OCI-LY1 (cell line): ENCODE measurements at regions not wholly inside any gene's neighbourhood (a gene's known extent, or its start where the extent isn't known, plus 50 kb on each side); places are given as distances from the start of the nearest gene placed in this dataset.

ENCODE experiments used
- H2AFZ ChIP-seq: fragments of 200-600 bp; sonication (generic), shearing (Covaris generic); 2 replicates; pipeline ENCODE4 v1.6.0; 2014; ENCODE audit warnings: antibody characterized with exemption, mild to moderate bottlenecking, low read length
- H3F3A ChIP-seq: fragments of 200-600 bp; sonication (generic), shearing (Covaris generic); 2 replicates; pipeline ENCODE4 v1.6.0; 2014; ENCODE audit warnings: mild to moderate bottlenecking, antibody characterized with exemption, low read length, moderate library complexity; ENCODE audit not compliant: insufficient read depth
- H3K27ac ChIP-seq: fragments of 200-600 bp; sonication (generic); 2 replicates; pipeline ENCODE4 v1.5.1; 2014; ENCODE audit warnings: low read length, mixed run types, mild to moderate bottlenecking, low read depth; ENCODE audit not compliant: poor library complexity, severe bottlenecking
- H3K27me3 ChIP-seq: fragments of 200-600 bp; sonication (generic); 2 replicates; pipeline ENCODE4 v1.6.0; 2014; ENCODE audit warnings: antibody characterized with exemption, mild to moderate bottlenecking, low read length, moderate library complexity; ENCODE audit not compliant: insufficient read depth
- H3K36me3 ChIP-seq: fragments of 200-600 bp; sonication (generic); 2 replicates; pipeline ENCODE4 v1.6.1; 2014; ENCODE audit warnings: mild to moderate bottlenecking, antibody characterized with exemption, low read length, moderate library complexity, mixed read lengths; ENCODE audit not compliant: insufficient read depth
- H3K4me1 ChIP-seq: fragments of 200-600 bp; sonication (generic); 2 replicates; pipeline ENCODE4 v1.5.1; 2014; ENCODE audit warnings: mild to moderate bottlenecking, low read length, moderate library complexity; ENCODE audit not compliant: insufficient read depth, severe bottlenecking
- H3K4me2 ChIP-seq: fragments of 200-600 bp; sonication (generic), shearing (Covaris generic); 2 replicates; pipeline ENCODE4 v1.6.1; 2014; ENCODE audit warnings: low read length
- H3K4me3 ChIP-seq: fragments of 200-600 bp; sonication (generic); 2 replicates; pipeline ENCODE4 v1.5.1; 2014; ENCODE audit warnings: low read length, low read depth, mild to moderate bottlenecking, mixed read lengths; ENCODE audit not compliant: poor library complexity, severe bottlenecking
- H3K79me2 ChIP-seq: fragments of 200-600 bp; shearing (Covaris generic); 2 replicates; pipeline ENCODE4 v1.6.1; 2016; ENCODE audit warnings: mixed run types, low read length, mixed read lengths; ENCODE audit not compliant: insufficient read depth
- H3K9ac ChIP-seq: fragments of 200-600 bp; sonication (generic), shearing (Covaris generic); 2 replicates; pipeline ENCODE4 v1.6.1; 2014; ENCODE audit warnings: mild to moderate bottlenecking, low read length, mixed read lengths
- H3K9me2 ChIP-seq: fragments of 200-600 bp; sonication (generic), shearing (Covaris generic); 2 replicates; pipeline ENCODE4 v1.6.1; 2014; ENCODE audit warnings: low read depth, mild to moderate bottlenecking, low read length, mixed read lengths
- H3K9me3 ChIP-seq: fragments of 200-600 bp; shearing (Covaris generic); 2 replicates; pipeline ENCODE4 v1.6.1; 2014; ENCODE audit warnings: low read length, mixed read lengths
- H4K20me1 ChIP-seq: fragments of 200-600 bp; sonication (generic), shearing (Covaris generic); 2 replicates; pipeline ENCODE4 v1.6.0; 2016; ENCODE audit warnings: mild to moderate bottlenecking, low read length; ENCODE audit not compliant: insufficient read depth
- EZH2 ChIP-seq: fragments of 200-600 bp; sonication (generic), shearing (Covaris generic); IDR thresholded peaks from 2 replicates; pipeline ENCODE4 v1.8.0; 2017; ENCODE audit warnings: borderline replicate concordance, mixed run types, mild to moderate bottlenecking, antibody characterized with exemption, low read length, moderate library complexity, mixed read lengths
- TF ChIP-seq, protein P1 (sequence below): fragments of 200-600 bp; sonication (generic), shearing (Covaris generic); IDR thresholded peaks from 2 replicates; pipeline ENCODE4 v1.5.1; 2017; ENCODE audit warnings: mild to moderate bottlenecking, antibody characterized with exemption, low read length, moderate library complexity, mixed read lengths

DNA sequence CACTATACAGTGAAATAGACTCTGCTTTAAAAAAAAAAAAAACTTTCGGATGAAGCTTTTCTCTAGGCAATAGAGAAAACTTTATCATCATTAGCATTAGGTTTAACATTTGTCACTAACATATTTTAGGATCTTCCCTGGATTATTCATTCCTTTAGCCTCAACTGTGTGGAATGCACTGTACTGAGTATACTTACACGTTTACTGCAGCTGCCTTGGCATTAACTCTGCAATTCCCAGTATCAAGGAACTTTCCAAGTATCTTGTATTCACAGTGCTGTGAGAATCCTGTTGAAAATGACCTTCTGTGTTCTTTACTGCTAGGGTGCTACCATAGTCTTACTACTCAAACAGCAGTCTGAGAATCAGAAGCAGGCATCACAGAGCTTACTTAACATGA lies 328.2 kb upstream of the COL3A1 start:
- no peak overlapping the region for H2AFZ ChIP-seq
- no peak overlapping the region for H3K27ac ChIP-seq
- H3K4me1 ChIP-seq: no peaks in the 10 kb centered on the region
- no peaks in the 10 kb centered on the region for H3K9me3 ChIP-seq
- no peaks in the 10 kb centered on the region for H3K27me3 ChIP-seq
- no peaks in the 10 kb centered on the region for H3K9me2 ChIP-seq
- H3K4me3 ChIP-seq: no peak overlapping the region
- H3K9ac ChIP-seq: no peak overlapping the region
- no peaks in the 10 kb centered on the region for H3F3A ChIP-seq
- no peaks in the 10 kb centered on the region for H3K36me3 ChIP-seq
- TF ChIP-seq, protein P1, sequence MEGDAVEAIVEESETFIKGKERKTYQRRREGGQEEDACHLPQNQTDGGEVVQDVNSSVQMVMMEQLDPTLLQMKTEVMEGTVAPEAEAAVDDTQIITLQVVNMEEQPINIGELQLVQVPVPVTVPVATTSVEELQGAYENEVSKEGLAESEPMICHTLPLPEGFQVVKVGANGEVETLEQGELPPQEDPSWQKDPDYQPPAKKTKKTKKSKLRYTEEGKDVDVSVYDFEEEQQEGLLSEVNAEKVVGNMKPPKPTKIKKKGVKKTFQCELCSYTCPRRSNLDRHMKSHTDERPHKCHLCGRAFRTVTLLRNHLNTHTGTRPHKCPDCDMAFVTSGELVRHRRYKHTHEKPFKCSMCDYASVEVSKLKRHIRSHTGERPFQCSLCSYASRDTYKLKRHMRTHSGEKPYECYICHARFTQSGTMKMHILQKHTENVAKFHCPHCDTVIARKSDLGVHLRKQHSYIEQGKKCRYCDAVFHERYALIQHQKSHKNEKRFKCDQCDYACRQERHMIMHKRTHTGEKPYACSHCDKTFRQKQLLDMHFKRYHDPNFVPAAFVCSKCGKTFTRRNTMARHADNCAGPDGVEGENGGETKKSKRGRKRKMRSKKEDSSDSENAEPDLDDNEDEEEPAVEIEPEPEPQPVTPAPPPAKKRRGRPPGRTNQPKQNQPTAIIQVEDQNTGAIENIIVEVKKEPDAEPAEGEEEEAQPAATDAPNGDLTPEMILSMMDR: no peak
- TF ChIP-seq EZH2: no peak
- H3K4me2 ChIP-seq: no peak overlapping the region
- no peaks in the 10 kb centered on the region for H3K79me2 ChIP-seq
- no peaks in the 10 kb centered on the region for H4K20me1 ChIP-seq

DNA sequence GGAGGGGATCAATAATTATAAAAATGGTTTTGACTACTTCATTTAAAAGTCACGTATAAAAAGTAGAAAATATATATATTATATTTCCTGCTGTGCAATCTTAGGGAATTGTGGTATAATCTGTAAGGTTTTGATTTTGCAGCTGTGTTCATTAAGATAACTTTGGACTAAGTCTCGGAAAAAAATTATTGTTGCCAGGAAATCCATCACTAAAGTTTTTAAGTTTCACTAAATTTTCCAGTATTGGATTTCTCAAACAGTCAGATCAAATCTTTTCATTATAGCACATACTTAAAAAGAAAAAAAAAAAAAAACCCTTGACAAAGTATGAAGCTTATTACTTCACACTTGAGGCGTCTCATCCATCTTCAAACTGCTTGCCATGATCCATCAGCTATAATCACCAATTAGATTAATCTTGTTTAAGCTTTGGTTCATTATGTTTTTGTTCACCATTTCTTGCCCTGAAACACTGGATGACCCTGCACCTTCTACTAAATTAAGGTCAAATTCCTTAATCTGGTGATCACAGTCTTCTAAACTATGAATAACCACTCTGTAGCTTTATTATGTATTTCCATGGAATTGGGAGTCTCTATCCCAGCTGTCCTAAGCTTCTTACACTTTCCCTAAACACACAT lies 326.6 kb upstream of the COL3A1 start:
- Histone ChIP-seq H4K20me1 (no peaks in the 10 kb centered on the region), H2AFZ (no peak overlapping the region), H3K79me2 (no peaks in the 10 kb centered on the region), H3K27ac (no peak overlapping the region), H3F3A (no peaks in the 10 kb centered on the region), H3K36me3 (no peaks in the 10 kb centered on the region), H3K9ac (no peak overlapping the region), H3K4me2 (no peak overlapping the region), H3K9me3 (no peaks in the 10 kb centered on the region), H3K27me3 (no peaks in the 10 kb centered on the region), H3K9me2 (no peaks in the 10 kb centered on the region), H3K4me3 (no peak overlapping the region), H3K4me1 (no peaks in the 10 kb centered on the region)
- TF ChIP-seq, protein P1: no peak
- no peak for TF ChIP-seq EZH2

DNA sequence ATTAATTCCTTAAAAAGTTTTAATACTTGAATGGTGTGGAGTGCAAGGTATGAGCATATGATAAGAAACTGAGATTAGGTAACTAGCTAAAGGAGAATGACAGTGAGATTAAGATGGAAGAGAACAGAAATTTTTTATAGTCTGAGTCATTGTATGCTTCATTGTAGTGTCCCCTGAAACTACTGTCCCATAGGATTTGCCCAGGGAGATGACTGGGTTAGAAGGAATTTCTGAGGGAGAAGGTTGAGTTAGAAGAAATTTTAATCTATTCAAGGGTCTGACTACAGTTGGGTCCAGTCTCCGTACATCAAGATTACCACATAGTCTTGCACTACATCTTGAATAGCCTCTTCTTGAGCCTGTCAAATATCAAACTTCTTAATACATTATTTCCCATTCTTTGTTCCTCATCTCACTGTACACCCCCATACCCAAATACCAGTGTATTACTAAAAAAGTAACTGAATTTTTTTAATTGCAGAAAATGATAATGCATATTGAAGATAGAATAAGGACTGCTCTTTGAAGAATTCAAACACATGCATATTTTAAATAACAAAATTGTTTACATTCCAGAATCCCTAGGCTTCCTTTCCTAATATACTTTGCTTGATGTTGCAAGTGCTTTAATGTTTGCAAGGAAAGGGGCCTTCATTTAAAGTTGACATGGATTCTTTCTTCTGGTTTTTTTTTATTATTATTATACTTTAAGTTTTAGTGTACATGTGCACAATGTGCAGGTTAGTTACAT lies 314.3 kb upstream of the COL3A1 start:
- no peak overlapping the region for H3K4me2 ChIP-seq
- H3K36me3 ChIP-seq: no peaks in the 10 kb centered on the region
- no peak overlapping the region for H3K27ac ChIP-seq
- H3K4me1 ChIP-seq: no peaks in the 10 kb centered on the region
- TF ChIP-seq EZH2: no peak
- TF ChIP-seq, protein P1: no peak
- H2AFZ ChIP-seq: no peak overlapping the region
- no peaks in the 10 kb centered on the region for H3K79me2 ChIP-seq
- H3K9ac ChIP-seq: no peak overlapping the region
- H4K20me1 ChIP-seq: no peaks in the 10 kb centered on the region
- no peak overlapping the region for H3K4me3 ChIP-seq
- no peaks in the 10 kb centered on the region for H3K9me2 ChIP-seq
- H3F3A ChIP-seq: no peaks in the 10 kb centered on the region
- no peaks in the 10 kb centered on the region for H3K27me3 ChIP-seq
- no peaks in the 10 kb centered on the region for H3K9me3 ChIP-seq
